ENCODE measurements at regions not wholly inside any gene's neighbourhood (a gene's known extent, or its start where the extent isn't known, plus 50 kb on each side); places are given as distances from the start of the nearest gene placed in this dataset.

- Mint-ChIP-seq H3K4me1 (peaks cover 4% of the 10 kb centered on the region), H3K4me3 (no peak overlapping the region), H3K27me3 (no peaks in the 10 kb centered on the region), H3K27ac (no peak overlapping the region), H3K36me3 (peaks cover 2% of the 10 kb centered on the region), H3K9me3 (peaks cover 4% of the 10 kb centered on the region)
- DNase-seq = no peak
Measured at GRCh38 chr20:24363031-24363430, 106.4 kb upstream of the SYNDIG1 start.

DNA sequence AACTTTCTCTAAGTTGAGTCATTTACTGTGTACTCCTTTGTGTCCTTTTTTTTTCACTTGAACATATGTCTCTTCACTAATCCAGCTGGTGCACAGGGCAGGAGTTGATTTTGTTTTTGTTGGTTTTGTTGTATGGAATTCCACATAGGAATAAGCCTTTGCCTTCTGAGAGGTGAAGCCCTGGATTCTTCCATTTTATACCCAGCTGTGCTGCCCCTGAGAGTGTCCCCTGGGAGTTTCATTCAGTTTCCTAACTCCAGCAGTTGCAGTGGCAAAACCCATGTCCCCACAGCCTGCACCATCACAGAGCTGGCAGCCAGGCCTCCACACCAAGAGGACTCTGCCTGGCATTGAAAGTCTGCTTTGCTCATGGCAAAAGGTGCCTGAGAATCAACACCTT is 107.3 kb upstream of the SYNDIG1 start:
- H3K36me3 Mint-ChIP-seq = peaks cover 2% of the 10 kb centered on the region
- H3K4me1 Mint-ChIP-seq = peaks cover 4% of the 10 kb centered on the region
- peaks cover 4% of the 10 kb centered on the region for H3K9me3 Mint-ChIP-seq
- H3K4me3 Mint-ChIP-seq = no peak overlapping the region
- no peak overlapping the region for H3K27ac Mint-ChIP-seq
- DNase-seq = no peak
- no peaks in the 10 kb centered on the region for H3K27me3 Mint-ChIP-seq

- no peak overlapping the region for H3K27ac Mint-ChIP-seq
- H3K4me1 Mint-ChIP-seq = peaks cover 4% of the 10 kb centered on the region
- peaks cover 2% of the 10 kb centered on the region for H3K36me3 Mint-ChIP-seq
Measured at GRCh38 chr20:24361541-24361940, 107.9 kb upstream of the SYNDIG1 start.

DNA sequence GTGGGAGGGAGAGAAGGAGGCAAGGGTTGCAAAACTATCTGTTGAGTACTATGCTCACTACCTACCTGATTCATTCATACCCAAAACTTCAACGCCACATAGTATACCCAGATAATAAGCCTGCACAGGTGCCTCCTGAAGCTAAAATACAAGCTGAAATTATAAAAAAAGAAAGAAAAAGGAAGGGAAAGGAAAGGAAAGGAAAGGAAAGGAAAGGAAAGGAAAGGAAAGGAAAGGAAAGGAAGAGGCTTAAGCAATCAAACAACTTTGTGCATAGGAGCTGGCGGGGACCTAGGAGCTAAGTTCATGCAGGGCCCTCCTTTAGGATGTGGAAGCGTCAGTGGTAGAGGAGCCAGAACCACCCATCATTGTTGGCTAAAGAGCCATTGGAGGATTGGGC is 108.9 kb upstream of the SYNDIG1 start:
- peaks cover 4% of the 10 kb centered on the region for H3K4me1 Mint-ChIP-seq
- H3K4me3 Mint-ChIP-seq = no peak overlapping the region
- DNase-seq = no peak
- H3K27me3 Mint-ChIP-seq = no peaks in the 10 kb centered on the region
- no peak overlapping the region for H3K27ac Mint-ChIP-seq
- H3K9me3 Mint-ChIP-seq = peaks cover 4% of the 10 kb centered on the region
- peaks cover 2% of the 10 kb centered on the region for H3K36me3 Mint-ChIP-seq

More at GRCh38 chr20:24361541-24361940, 107.9 kb upstream of the SYNDIG1 start:
- DNase-seq = no peak
- Mint-ChIP-seq H3K4me3 (no peak overlapping the region), H3K9me3 (peaks cover 4% of the 10 kb centered on the region), H3K27me3 (no peaks in the 10 kb centered on the region)

GRCh38 chr20:24359321-24360027 is 110.0 kb upstream of the SYNDIG1 start:
- no peak for DNase-seq
- H3K27me3 Mint-ChIP-seq = no peaks in the 10 kb centered on the region
- H3K9me3 Mint-ChIP-seq = peaks cover 4% of the 10 kb centered on the region
- H3K36me3 Mint-ChIP-seq = peaks cover 2% of the 10 kb centered on the region
- H3K4me1 Mint-ChIP-seq = peaks cover 4% of the 10 kb centered on the region
- H3K4me3 Mint-ChIP-seq = no peak overlapping the region
- H3K27ac Mint-ChIP-seq = no peak overlapping the region

DNA sequence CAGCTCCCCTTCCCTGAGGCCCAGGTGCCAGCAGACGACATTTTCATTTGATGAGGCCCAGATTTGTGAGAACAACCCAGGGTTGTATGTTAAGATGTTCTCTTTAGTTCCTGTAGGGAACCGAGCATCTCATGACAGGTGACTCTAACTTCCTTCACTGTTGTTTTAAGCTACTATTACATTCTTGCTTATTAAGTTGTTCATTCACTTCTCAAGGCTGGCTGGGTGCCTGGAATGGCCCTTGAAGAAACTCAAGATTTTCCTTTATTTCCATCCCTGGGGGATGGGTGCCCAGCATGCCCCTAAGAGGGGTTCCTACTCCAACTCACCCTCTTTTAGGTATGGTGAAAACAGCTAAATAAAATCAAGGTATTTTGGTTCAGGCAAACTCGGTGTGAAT is 111.5 kb upstream of the SYNDIG1 start:
- Mint-ChIP-seq H3K27ac (no peak overlapping the region), H3K36me3 (peaks cover 2% of the 10 kb centered on the region), H3K9me3 (peaks cover 4% of the 10 kb centered on the region), H3K4me3 (no peak overlapping the region), H3K27me3 (no peaks in the 10 kb centered on the region), H3K4me1 (no peaks in the 10 kb centered on the region)
- DNase-seq = no peak

- Mint-ChIP-seq H3K36me3 (peaks cover 2% of the 10 kb centered on the region), H3K4me1 (no peaks in the 10 kb centered on the region), H3K9me3 (peaks cover 4% of the 10 kb centered on the region), H3K27ac (no peak overlapping the region), H3K27me3 (no peaks in the 10 kb centered on the region), H3K4me3 (no peak overlapping the region)
- no peak for DNase-seq
Measured at GRCh38 chr20:24357177-24357576, 112.3 kb upstream of the SYNDIG1 start.

- H3K36me3 Mint-ChIP-seq = no peaks in the 10 kb centered on the region
- no peaks in the 10 kb centered on the region for H3K9me3 Mint-ChIP-seq
- H3K4me1 Mint-ChIP-seq = no peaks in the 10 kb centered on the region
- H3K27me3 Mint-ChIP-seq = no peaks in the 10 kb centered on the region
- H3K27ac Mint-ChIP-seq = no peak overlapping the region
- H3K4me3 Mint-ChIP-seq = no peak overlapping the region
- no peak for DNase-seq
Measured at GRCh38 chr20:24353135-24353690, 116.2 kb upstream of the SYNDIG1 start.

GRCh38 chr20:24350923-24351368 is 118.5 kb upstream of the SYNDIG1 start:
- no peaks in the 10 kb centered on the region for H3K9me3 Mint-ChIP-seq
- no peaks in the 10 kb centered on the region for H3K4me1 Mint-ChIP-seq
- H3K36me3 Mint-ChIP-seq = no peaks in the 10 kb centered on the region
- no peak for DNase-seq
- H3K27me3 Mint-ChIP-seq = no peaks in the 10 kb centered on the region
- no peak overlapping the region for H3K27ac Mint-ChIP-seq
- no peak overlapping the region for H3K4me3 Mint-ChIP-seq

DNA sequence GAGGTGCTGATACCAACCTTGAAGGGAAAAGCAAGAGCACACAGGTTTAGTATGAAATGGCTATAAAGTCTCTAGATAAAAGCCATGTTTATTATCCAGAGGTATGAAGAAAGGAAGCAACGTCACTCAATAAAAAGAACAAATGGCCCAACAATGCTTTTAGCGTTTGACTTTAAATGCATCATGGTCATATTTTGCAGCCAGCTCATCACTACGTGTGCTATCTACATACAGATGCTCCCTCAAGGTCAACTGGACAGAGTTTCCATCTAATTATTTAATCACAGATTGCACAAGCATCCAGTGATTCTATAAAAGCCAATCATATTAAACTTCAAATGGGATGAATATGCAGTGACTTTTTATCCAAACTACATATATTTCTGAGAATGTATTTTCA is 127.6 kb upstream of the SYNDIG1 start:
- H3K4me1 Mint-ChIP-seq = peaks cover 4% of the 10 kb centered on the region
- no peaks in the 10 kb centered on the region for H3K27me3 Mint-ChIP-seq
- H3K27ac Mint-ChIP-seq = no peak overlapping the region
- H3K36me3 Mint-ChIP-seq = no peaks in the 10 kb centered on the region
- no peak for DNase-seq
- H3K4me3 Mint-ChIP-seq = no peak overlapping the region
- H3K9me3 Mint-ChIP-seq = no peaks in the 10 kb centered on the region

- no peaks in the 10 kb centered on the region for H3K9me3 Mint-ChIP-seq
- H3K27me3 Mint-ChIP-seq = no peaks in the 10 kb centered on the region
- no peaks in the 10 kb centered on the region for H3K36me3 Mint-ChIP-seq
- no peak for DNase-seq
- H3K4me1 Mint-ChIP-seq = peaks cover 4% of the 10 kb centered on the region
- no peak overlapping the region for H3K27ac Mint-ChIP-seq
- H3K4me3 Mint-ChIP-seq = no peak overlapping the region
Measured at GRCh38 chr20:24340933-24341332, 128.5 kb upstream of the SYNDIG1 start.

DNA sequence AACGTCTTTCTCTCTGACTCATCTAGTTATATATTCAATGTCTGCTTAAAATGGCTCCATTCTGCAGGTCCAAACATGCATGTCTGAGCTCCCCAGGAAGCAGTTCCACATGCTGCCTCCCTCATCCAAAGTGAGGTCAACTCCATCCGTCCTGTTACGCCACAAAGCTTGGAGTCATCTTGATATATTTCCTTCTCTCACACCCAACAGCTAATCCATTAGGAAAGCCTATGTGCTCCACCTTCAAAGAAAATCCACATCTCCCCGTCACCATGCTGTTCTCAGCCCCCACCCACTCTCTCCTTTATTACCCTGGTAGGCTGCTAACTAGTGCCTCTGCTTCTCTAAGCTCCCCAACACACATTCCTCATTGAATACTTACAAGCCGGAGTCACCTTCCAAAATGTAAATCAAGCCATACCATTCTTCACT is 130.2 kb upstream of the SYNDIG1 start:
- Mint-ChIP-seq H3K4me3 (no peak overlapping the region), H3K36me3 (no peaks in the 10 kb centered on the region), H3K27ac (no peak overlapping the region), H3K27me3 (no peaks in the 10 kb centered on the region), H3K4me1 (peaks cover 6% of the 10 kb centered on the region), H3K9me3 (no peaks in the 10 kb centered on the region)
- no peak for DNase-seq

DNA sequence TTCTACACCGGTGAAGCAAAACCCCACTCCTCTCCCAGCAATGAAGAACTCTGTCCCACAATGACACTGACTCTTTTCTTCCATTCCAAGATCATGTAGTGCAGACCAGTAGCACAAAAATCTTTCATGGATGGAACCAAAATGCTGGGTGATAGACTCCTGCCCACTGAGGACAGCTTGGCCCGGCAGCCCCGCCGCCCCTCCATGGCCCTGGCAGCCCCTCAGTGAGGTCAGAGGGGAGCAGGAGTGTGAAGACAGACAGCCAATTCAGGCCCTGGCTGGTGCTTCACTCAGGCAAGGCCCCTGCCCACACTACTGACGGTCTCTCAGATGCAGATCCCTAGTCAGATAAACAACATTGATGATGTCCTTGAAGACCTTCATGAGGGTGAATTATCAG is 131.9 kb upstream of the SYNDIG1 start:
- Mint-ChIP-seq H3K4me1 (peaks cover 13% of the 10 kb centered on the region), H3K9me3 (no peaks in the 10 kb centered on the region), H3K4me3 (no peak overlapping the region), H3K36me3 (no peaks in the 10 kb centered on the region), H3K27ac (no peak overlapping the region), H3K27me3 (no peaks in the 10 kb centered on the region)
- DNase-seq = no peak

GRCh38 chr20:24337069-24337468 is 132.4 kb upstream of the SYNDIG1 start:
- no peak overlapping the region for H3K4me3 Mint-ChIP-seq
- H3K27me3 Mint-ChIP-seq = no peaks in the 10 kb centered on the region
- no peaks in the 10 kb centered on the region for H3K36me3 Mint-ChIP-seq
- H3K9me3 Mint-ChIP-seq = no peaks in the 10 kb centered on the region
- no peak overlapping the region for H3K27ac Mint-ChIP-seq
- no peak for DNase-seq
- peaks cover 13% of the 10 kb centered on the region for H3K4me1 Mint-ChIP-seq

GRCh38 chr20:24334830-24335229 is 134.6 kb upstream of the SYNDIG1 start:
- H3K36me3 Mint-ChIP-seq = no peaks in the 10 kb centered on the region
- H3K4me3 Mint-ChIP-seq = no peak overlapping the region
- H3K27me3 Mint-ChIP-seq = no peaks in the 10 kb centered on the region
- no peak overlapping the region for H3K27ac Mint-ChIP-seq
- no peaks in the 10 kb centered on the region for H3K9me3 Mint-ChIP-seq
- DNase-seq = no peak
- H3K4me1 Mint-ChIP-seq = peaks cover 13% of the 10 kb centered on the region

GRCh38 chr20:24332956-24333355 is 136.5 kb upstream of the SYNDIG1 start:
- Mint-ChIP-seq H3K9me3 (no peaks in the 10 kb centered on the region), H3K4me1 (peaks cover 13% of the 10 kb centered on the region), H3K4me3 (no peak overlapping the region), H3K36me3 (no peaks in the 10 kb centered on the region), H3K27me3 (no peaks in the 10 kb centered on the region), H3K27ac (no peak overlapping the region)
- no peak for DNase-seq
